Endodermal cell (in vitro differentiated cells): ENCODE measurements at regions not wholly inside any gene's neighbourhood (a gene's known extent, or its start where the extent isn't known, plus 50 kb on each side); places are given as distances from the start of the nearest gene placed in this dataset.

Source experiments
- DNase-seq: peaks from one replicate; pipeline ENCODE4 v3.0.0-alpha.2; 2017
- H3K27ac ChIP-seq: 2 replicates; pipeline ENCODE4 v1.5.1; 2013; ENCODE audit warnings: mild to moderate bottlenecking, low read depth, low read length, moderate library complexity
- H3K27me3 ChIP-seq: 2 replicates; pipeline ENCODE4 v1.6.1; 2013; ENCODE audit warnings: mild to moderate bottlenecking, low read length, moderate library complexity; ENCODE audit not compliant: insufficient read depth, control insufficient read depth, poor library complexity, severe bottlenecking
- H3K36me3 ChIP-seq: 2 replicates; pipeline ENCODE4 v1.7.0; 2013; ENCODE audit warnings: mild to moderate bottlenecking, low read length, moderate library complexity; ENCODE audit not compliant: control insufficient read depth, insufficient read depth
- H3K4me1 ChIP-seq: one replicate; pipeline ENCODE4 v1.7.0; 2013; ENCODE audit warnings: low read length; ENCODE audit not compliant: control insufficient read depth, insufficient read depth
- H3K4me3 ChIP-seq: 2 replicates; pipeline ENCODE4 v1.5.1; 2013; ENCODE audit warnings: mild to moderate bottlenecking, low read length, moderate library complexity
- H3K9ac ChIP-seq: 2 replicates; pipeline ENCODE4 v1.6.1; 2013; ENCODE audit warnings: mild to moderate bottlenecking, low read length, moderate library complexity; ENCODE audit not compliant: poor library complexity, severe bottlenecking; ENCODE audit errors: extremely low read depth
- H3K9me3 ChIP-seq: 2 replicates; pipeline ENCODE4 v1.6.1; 2013; ENCODE audit warnings: mild to moderate bottlenecking, low read length, moderate library complexity; ENCODE audit not compliant: control insufficient read depth
- H3K27ac Mint-ChIP-seq: 2 replicates; pipeline ENCODE4 v1.8.0; 2020; ENCODE audit warnings: mixed read lengths
- H3K27me3 Mint-ChIP-seq: 2 replicates; pipeline ENCODE4 v1.8.0; 2021; ENCODE audit warnings: mild to moderate bottlenecking, mixed read lengths; ENCODE audit not compliant: insufficient read depth
- H3K36me3 Mint-ChIP-seq: 2 replicates; pipeline ENCODE4 v1.8.0; 2020; ENCODE audit warnings: low read depth, mixed read lengths
- H3K4me1 Mint-ChIP-seq: 2 replicates; pipeline ENCODE4 v1.8.0; 2020; ENCODE audit warnings: mixed read lengths
- H3K4me3 Mint-ChIP-seq: 2 replicates; pipeline ENCODE4 v1.8.0; 2020; ENCODE audit warnings: mild to moderate bottlenecking, moderate library complexity, mixed read lengths
- H3K9me3 Mint-ChIP-seq: 2 replicates; pipeline ENCODE4 v1.8.0; 2020; ENCODE audit warnings: mild to moderate bottlenecking, mixed read lengths
- CTCF ChIP-seq: fragments of 200-600 bp; sonication (generic); conservative IDR thresholded peaks from 2 replicates; pipeline ENCODE4 v1.5.0; 2021; ENCODE audit warnings: antibody characterized with exemption, mild to moderate bottlenecking
- WGBS, 2 experiments: methylation state at CpG; one replicate each; pipeline versions ENCODE4 v1.1.5 to v1.1.7; 2013; ENCODE audit warnings: missing lambda C conversion rate in 2 of 2, mixed read lengths in 1 of 2; ENCODE audit not compliant: insufficient coverage in 1 of 2, insufficient read length in 1 of 2; 5-methylcytosine and 5-hydroxymethylcytosine counted together

GRCh38 chr6:106897580-106897979 is 76.9 kb downstream of the CD24 start:
- Histone ChIP-seq H3K4me1 (no peaks in the 10 kb centered on the region), H3K4me3 (no peak overlapping the region), H3K36me3 (no peaks in the 10 kb centered on the region), H3K27ac (no peak overlapping the region), H3K9me3 (peaks cover 24% of the 10 kb centered on the region), H3K27me3 (no peaks in the 10 kb centered on the region), H3K9ac (no peak overlapping the region)
- Mint-ChIP-seq H3K27ac (no peak overlapping the region), H3K27me3 (no peaks in the 10 kb centered on the region), H3K36me3 (peaks cover 7% of the 10 kb centered on the region), H3K9me3 (peaks cover 25% of the 10 kb centered on the region), H3K4me3 (no peak overlapping the region), H3K4me1 (peaks cover 6% of the 10 kb centered on the region)
- DNase-seq: no peak
- WGBS, 2 experiments: 91 to 97% methylated on average over 5 of the region's 5 CpGs
- TF ChIP-seq CTCF: no peak

GRCh38 chr6:106895703-106896040 is 78.9 kb downstream of the CD24 start:
- H3K27ac Mint-ChIP-seq: no peak overlapping the region
- no peaks in the 10 kb centered on the region for H3K36me3 ChIP-seq
- H3K4me1 Mint-ChIP-seq: peaks cover 6% of the 10 kb centered on the region
- H3K4me3 Mint-ChIP-seq: no peak overlapping the region
- no peak for TF ChIP-seq CTCF
- H3K27me3 Mint-ChIP-seq: no peaks in the 10 kb centered on the region
- 56 to 72% methylated on average over 3 to 5 of the region's 5 CpGs for WGBS, 2 experiments
- peaks cover under 1% of the 10 kb centered on the region for H3K36me3 Mint-ChIP-seq
- H3K4me1 ChIP-seq: no peaks in the 10 kb centered on the region
- peaks cover 5% of the 10 kb centered on the region for H3K9me3 ChIP-seq
- no peak for DNase-seq
- H3K9ac ChIP-seq: no peak overlapping the region
- no peaks in the 10 kb centered on the region for H3K27me3 ChIP-seq
- H3K9me3 Mint-ChIP-seq: peaks cover 6% of the 10 kb centered on the region
- H3K4me3 ChIP-seq: no peak overlapping the region
- H3K27ac ChIP-seq: no peak overlapping the region

- H3K9me3 Mint-ChIP-seq: peaks cover 3% of the 10 kb centered on the region
- no peaks in the 10 kb centered on the region for H3K4me1 ChIP-seq
- no peak overlapping the region for H3K9ac ChIP-seq
- H3K36me3 ChIP-seq: no peaks in the 10 kb centered on the region
- H3K27ac ChIP-seq: no peak overlapping the region
- no peak for TF ChIP-seq CTCF
- H3K4me3 Mint-ChIP-seq: no peak overlapping the region
- no peaks in the 10 kb centered on the region for H3K9me3 ChIP-seq
- H3K36me3 Mint-ChIP-seq: no peaks in the 10 kb centered on the region
- DNase-seq: no peak
- H3K27ac Mint-ChIP-seq: no peak overlapping the region
- WGBS, 2 experiments: 90 to 93% methylated on average over 5 of the region's 6 CpGs
- no peaks in the 10 kb centered on the region for H3K27me3 Mint-ChIP-seq
- no peak overlapping the region for H3K4me3 ChIP-seq
- H3K27me3 ChIP-seq: no peaks in the 10 kb centered on the region
- peaks cover 8% of the 10 kb centered on the region for H3K4me1 Mint-ChIP-seq
Measured at GRCh38 chr6:106894978-106895702, 79.4 kb downstream of the CD24 start.
